SK-N-SH (cell line): ENCODE measurements at regions not wholly inside any gene's neighbourhood (a gene's known extent, or its start where the extent isn't known, plus 50 kb on each side); places are given as distances from the start of the nearest gene placed in this dataset.

ENCODE experiments used
- CTCF ChIA-PET: fragments of 300-600, 350-600 bp; formaldehyde crosslinking; extraction: SDS; loops from one replicate; lab custom pipeline; 2021; lab: Yijun Ruan, JAX
- POLR2A ChIA-PET: fragments of 350-600 bp; sonication (Branson Sonifier 250); formaldehyde crosslinking; extraction: SDS; loops from one replicate; lab custom pipeline; 2020; ENCODE audit warnings: antibody characterized with exemption, inconsistent platforms; lab: Yijun Ruan, JAX
- DNase-seq: peaks from one replicate; pipeline ENCODE4 v3.0.0; 2012
- H2AFZ ChIP-seq: fragments of 200-600 bp; sonication (generic); 2 replicates; pipeline ENCODE4 v1.8.1; 2016; ENCODE audit warnings: antibody characterized with exemption, mild to moderate bottlenecking, low read depth
- H3F3A ChIP-seq: fragments of 200-600 bp; sonication (generic); replicated peaks from 2 replicates; pipeline ENCODE3; 2016; ENCODE audit warnings: antibody characterized with exemption, mild to moderate bottlenecking; ENCODE audit not compliant: insufficient read depth
- H3K27ac ChIP-seq, 2 experiments: fragments of 200-500 bp in 1 of 2; fragments of 200-600 bp in 1 of 2; sonication (Bioruptor generic) in 1 of 2; sonication (generic), shearing (Covaris generic) in 1 of 2; 2 replicates each; pipeline versions ENCODE4 v1.5.1 to v1.6.1; 2014 to 2016; ENCODE audit warnings: low read depth in 2 of 2, inconsistent platforms in 1 of 2, low read length in 1 of 2, mild to moderate bottlenecking in 1 of 2, mixed read lengths in 1 of 2
- H3K27me3 ChIP-seq: fragments of 200-600 bp; sonication (generic), shearing (Covaris generic); 2 replicates; pipeline ENCODE4 v1.6.1; 2016; ENCODE audit warnings: mixed run types; ENCODE audit not compliant: insufficient read depth
- H3K36me3 ChIP-seq, 2 experiments: fragments of 200-500 bp in 1 of 2; fragments of 200-600 bp in 1 of 2; sonication (Bioruptor generic) in 1 of 2; sonication (generic) in 1 of 2; replicated peaks in 1 of 2; 2 replicates each; pipeline versions ENCODE3 to v1.5.1; 2014 to 2016; ENCODE audit warnings: low read length in 1 of 2, mild to moderate bottlenecking in 1 of 2; ENCODE audit not compliant: insufficient read depth in 2 of 2, control insufficient read depth in 1 of 2
- H3K4me1 ChIP-seq, 2 experiments: fragments of 200-500 bp in 1 of 2; fragments of 200-600 bp in 1 of 2; sonication (Bioruptor generic) in 1 of 2; sonication (generic), shearing (Covaris generic) in 1 of 2; 2 replicates each; pipeline versions ENCODE4 v1.5.1 to v1.6.1; 2014 to 2016; ENCODE audit warnings: low read depth in 1 of 2, low read length in 1 of 2, mixed run types in 1 of 2; ENCODE audit not compliant: insufficient read depth in 2 of 2, control insufficient read depth in 1 of 2
- H3K4me2 ChIP-seq: fragments of 200-600 bp; sonication (generic), shearing (Covaris generic); 2 replicates; pipeline ENCODE4 v1.6.1; 2017; ENCODE audit warnings: mixed run types
- H3K4me3 ChIP-seq, 2 experiments: fragments of 200-500 bp in 1 of 2; fragments of 200-600 bp in 1 of 2; sonication (Bioruptor generic) in 1 of 2; sonication (generic), shearing (Covaris generic) in 1 of 2; 2 replicates each; pipeline versions ENCODE4 v1.5.1 to v1.8.1; 2014 to 2016; ENCODE audit warnings: low read depth in 2 of 2, inconsistent platforms in 1 of 2, low read length in 1 of 2, mild to moderate bottlenecking in 1 of 2, mixed read lengths in 1 of 2, moderate library complexity in 1 of 2
- H3K79me2 ChIP-seq: fragments of 200-600 bp; sonication (generic); 2 replicates; pipeline ENCODE4 v1.8.1; 2017; ENCODE audit warnings: mild to moderate bottlenecking; ENCODE audit not compliant: insufficient read depth
- H3K9ac ChIP-seq: fragments of 200-600 bp; sonication (generic); 2 replicates; pipeline ENCODE4 v1.6.1; 2017; ENCODE audit warnings: mixed run types
- H3K9me2 ChIP-seq: fragments of 200-600 bp; sonication (generic); 2 replicates; pipeline ENCODE4 v1.6.1; 2017; ENCODE audit warnings: mixed run types
- H3K9me3 ChIP-seq: fragments of 200-600 bp; sonication (generic); 2 replicates; pipeline ENCODE4 v1.6.1; 2017; ENCODE audit warnings: mixed run types, mild to moderate bottlenecking, moderate library complexity
- H4K20me1 ChIP-seq: fragments of 200-600 bp; sonication (generic); 2 replicates; pipeline ENCODE4 v1.6.1; 2017; ENCODE audit warnings: mild to moderate bottlenecking, mixed run types; ENCODE audit not compliant: insufficient read depth
- ELF1 ChIP-seq: IDR thresholded peaks from 2 replicates; pipeline ENCODE4 v1.4.0; 2012
- GATA2 ChIP-seq: sonication (generic); formaldehyde crosslinking; IDR thresholded peaks from 2 replicates; pipeline ENCODE4 v1.5.0; 2020; ENCODE audit warnings: mild to moderate bottlenecking, missing genetic modification reagents
- NFIC ChIP-seq: IDR thresholded peaks from 2 replicates; pipeline ENCODE4 v1.4.0; 2012; ENCODE audit warnings: borderline replicate concordance
- RXRA ChIP-seq: IDR thresholded peaks from 2 replicates; pipeline ENCODE4 v1.4.0; 2012; ENCODE audit warnings: low read depth, mild to moderate bottlenecking, borderline replicate concordance
- TEAD4 ChIP-seq: IDR thresholded peaks from 2 replicates; pipeline ENCODE4 v1.4.0; 2012; ENCODE audit warnings: mild to moderate bottlenecking, borderline replicate concordance; ENCODE audit not compliant: insufficient read depth
- USF2 ChIP-seq: fragments of 150-350 bp; IDR thresholded peaks from 2 replicates; pipeline ENCODE4 v1.6.1; 2017; ENCODE audit warnings: antibody characterized with exemption, low read length, low read depth, borderline replicate concordance
- WGBS: methylation state at CpG from one replicate; pipeline ENCODE4 v1.1.6; 2017; ENCODE audit warnings: low lambda C conversion rate; 5-methylcytosine and 5-hydroxymethylcytosine counted together

- TF ChIP-seq RXRA: no peak
- TF ChIP-seq, all 33 proteins: peak for 0
Measured at GRCh38 chr1:87829360-87829759, 500.7 kb downstream of the LMO4 start (continued).

GRCh38 chr1:87830432-87830978, 501.8 kb downstream of the LMO4 start:
- CTCF ChIA-PET: no interaction called here
- Histone ChIP-seq H3K27ac (no peak overlapping the region), H3K9ac (no peak overlapping the region), H4K20me1 (no peaks in the 10 kb centered on the region), H3K4me1 (peaks cover 0 to 8% of the 10 kb centered on the region in 2 experiments; a peak in 2 of 4 replicates), H3F3A (no peaks in the 10 kb centered on the region), H3K36me3 (no peaks in the 10 kb centered on the region), H3K4me2 (no peak overlapping the region), H3K79me2 (no peaks in the 10 kb centered on the region), H3K4me3 (no peak overlapping the region), H3K27me3 (no peaks in the 10 kb centered on the region), H3K9me3 (no peaks in the 10 kb centered on the region), H2AFZ (no peak overlapping the region), H3K9me2 (no peaks in the 10 kb centered on the region)
- no peak for DNase-seq
- TF ChIP-seq TEAD4: no peak
- no peak for TF ChIP-seq ELF1
- no peak for TF ChIP-seq NFIC
- POLR2A ChIA-PET: no interaction called here
- 24% methylated on average over 1 of the region's 1 CpG for WGBS

- no peaks in the 10 kb centered on the region for H3K4me1 ChIP-seq
- H4K20me1 ChIP-seq: no peaks in the 10 kb centered on the region
- H3K4me2 ChIP-seq: no peak overlapping the region
- 65% methylated on average over 5 of the region's 5 CpGs for WGBS
- no peaks in the 10 kb centered on the region for H3K9me2 ChIP-seq
- TF ChIP-seq GATA2 (CRISPR knock-in tag): no peak
- no peak for TF ChIP-seq USF2
- TF ChIP-seq, all 33 proteins: peak for 0
- H3K79me2 ChIP-seq: no peaks in the 10 kb centered on the region
- H3K9ac ChIP-seq: no peak overlapping the region
- 0 out of 2 replicates have a peak overlapping the region, but pooled peaks have one; percentile 21 for H2AFZ ChIP-seq
- no peaks in the 10 kb centered on the region for H3K36me3 ChIP-seq
- ChIA-PET POLR2A (no interaction called here), CTCF (no interaction called here)
- no peak for DNase-seq
- H3K27ac ChIP-seq: no peak overlapping the region
- no peaks in the 10 kb centered on the region for H3F3A ChIP-seq
- H3K4me3 ChIP-seq: no peak overlapping the region
- H3K27me3 ChIP-seq: no peaks in the 10 kb centered on the region
- H3K9me3 ChIP-seq: no peaks in the 10 kb centered on the region
Measured at GRCh38 chr1:87833166-87833565, 504.5 kb downstream of the LMO4 start.

- H3K9me3 ChIP-seq: no peaks in the 10 kb centered on the region
- no peak for DNase-seq
- no peak overlapping the region for H3K4me2 ChIP-seq
- no peaks in the 10 kb centered on the region for H3F3A ChIP-seq
- H2AFZ ChIP-seq: no peak overlapping the region
- H3K9me2 ChIP-seq: no peaks in the 10 kb centered on the region
- no peak for TF ChIP-seq USF2
- no peak for TF ChIP-seq ELF1
- no peaks in the 10 kb centered on the region for H4K20me1 ChIP-seq
- no peaks in the 10 kb centered on the region for H3K4me1 ChIP-seq
- CTCF ChIA-PET: no interaction called here
- 72% methylated on average over 4 of the region's 4 CpGs for WGBS
- no peak overlapping the region for H3K9ac ChIP-seq
- no peak overlapping the region for H3K4me3 ChIP-seq
- POLR2A ChIA-PET: no interaction called here
- no peaks in the 10 kb centered on the region for H3K79me2 ChIP-seq
- H3K27ac ChIP-seq: no peak overlapping the region
- H3K36me3 ChIP-seq: no peaks in the 10 kb centered on the region
- H3K27me3 ChIP-seq: no peaks in the 10 kb centered on the region
Measured at GRCh38 chr1:87834151-87834550, 505.5 kb downstream of the LMO4 start.
